ENCODE measurements at regions not wholly inside any gene's neighbourhood (a gene's known extent, or its start where the extent isn't known, plus 50 kb on each side); places are given as distances from the start of the nearest gene placed in this dataset.

GRCh38 chr4:4677556-4678522 lies 136.0 kb upstream of the STX18 start:
- Histone ChIP-seq H3K4me3 (peak overlapping the region in 1 of 8 donors; percentile 6), H3K36me3 (no peaks in the 10 kb centered on the region), H3K27ac (no peak overlapping the region), H3K27me3 (replicated peaks in 1 of 7) (no peaks in the 10 kb centered on the region), H3K4me1 (no peaks in the 10 kb centered on the region), H3K9me3 (no peaks in the 10 kb centered on the region)
- 60 to 72% (median 67%) methylated on average over 23 of the region's 23 CpGs for WGBS, 5 donors
- intact Hi-C loops (cut with DNase I; ENCODE audit: low total_unique reads): no loop called here
- TF ChIP-seq POLR2A (IDR thresholded peaks at IDR 0.05) (no peak), POLR2AphosphoS5 (IDR thresholded peaks at IDR 0.05) (no peak), CTCF (IDR thresholded peaks at IDR 0.05 in 8 of 11, conservative IDR thresholded peaks at IDR 0.05 in 3 of 11) (peak in 6 of 11 experiments; percentile 12 to 50 (median 42))
- DNase-seq: no peak

GRCh38 chr4:4675641-4676040 lies 133.8 kb upstream of the STX18 start:
- intact Hi-C loops (cut with DNase I; ENCODE audit: low total_unique reads): no loop called here
- Histone ChIP-seq H3K27ac (no peak overlapping the region), H3K36me3 (no peaks in the 10 kb centered on the region), H3K9me3 (no peaks in the 10 kb centered on the region), H3K4me1 (no peaks in the 10 kb centered on the region), H3K4me3 (no peak overlapping the region), H3K27me3 (replicated peaks in 1 of 7) (no peaks in the 10 kb centered on the region)
- no peak for DNase-seq
- TF ChIP-seq POLR2A (IDR thresholded peaks at IDR 0.05): no peak
- no peak for TF ChIP-seq POLR2AphosphoS5 (IDR thresholded peaks at IDR 0.05)
- TF ChIP-seq CTCF (IDR thresholded peaks at IDR 0.05 in 8 of 11, conservative IDR thresholded peaks at IDR 0.05 in 3 of 11): no peak

- intact Hi-C loops (cut with DNase I; ENCODE audit: low total_unique reads): no loop called here
- Histone ChIP-seq H3K4me1 (no peaks in the 10 kb centered on the region), H3K27me3 (replicated peaks in 1 of 7) (no peaks in the 10 kb centered on the region), H3K27ac (no peak overlapping the region), H3K4me3 (no peak overlapping the region), H3K9me3 (no peaks in the 10 kb centered on the region), H3K36me3 (no peaks in the 10 kb centered on the region)
- TF ChIP-seq POLR2AphosphoS5 (IDR thresholded peaks at IDR 0.05) (no peak), POLR2A (IDR thresholded peaks at IDR 0.05) (no peak), CTCF (IDR thresholded peaks at IDR 0.05 in 8 of 11, conservative IDR thresholded peaks at IDR 0.05 in 3 of 11) (no peak)
- DNase-seq: no peak
- 89 to 96% (median 89%) methylated on average over 3 of the region's 3 CpGs for WGBS, 5 donors
Measured at GRCh38 chr4:4675051-4675581, 133.3 kb upstream of the STX18 start.

GRCh38 chr4:4673070-4673469 lies 131.2 kb upstream of the STX18 start:
- TF ChIP-seq POLR2A (IDR thresholded peaks at IDR 0.05): no peak
- TF ChIP-seq POLR2AphosphoS5 (IDR thresholded peaks at IDR 0.05): no peak
- no peak for TF ChIP-seq CTCF (IDR thresholded peaks at IDR 0.05 in 8 of 11, conservative IDR thresholded peaks at IDR 0.05 in 3 of 11)
- H3K9me3 ChIP-seq: no peaks in the 10 kb centered on the region
- peaks cover 0 to 7% (median 0%) of the 10 kb centered on the region in 6 donors for H3K4me1 ChIP-seq
- no peak overlapping the region for H3K27ac ChIP-seq
- no peaks in the 10 kb centered on the region for H3K36me3 ChIP-seq
- H3K27me3 ChIP-seq (replicated peaks in 1 of 7): no peaks in the 10 kb centered on the region
- WGBS, 5 donors: 64 to 76% (median 72%) methylated on average over 19 of the region's 19 CpGs
- intact Hi-C loops (cut with DNase I; ENCODE audit: low total_unique reads): no loop called here
- DNase-seq: no peak
- H3K4me3 ChIP-seq: no peak overlapping the region

All from spleen (tissue), 11 donors.